Amniotic stem cell (primary cell): ENCODE measurements at regions not wholly inside any gene's neighbourhood (a gene's known extent, or its start where the extent isn't known, plus 50 kb on each side); places are given as distances from the start of the nearest gene placed in this dataset.

Experiments
- DNase-seq: peaks from one replicate; lab custom pipeline; 2025; lab: John Stamatoyannopoulos, UW

DNA sequence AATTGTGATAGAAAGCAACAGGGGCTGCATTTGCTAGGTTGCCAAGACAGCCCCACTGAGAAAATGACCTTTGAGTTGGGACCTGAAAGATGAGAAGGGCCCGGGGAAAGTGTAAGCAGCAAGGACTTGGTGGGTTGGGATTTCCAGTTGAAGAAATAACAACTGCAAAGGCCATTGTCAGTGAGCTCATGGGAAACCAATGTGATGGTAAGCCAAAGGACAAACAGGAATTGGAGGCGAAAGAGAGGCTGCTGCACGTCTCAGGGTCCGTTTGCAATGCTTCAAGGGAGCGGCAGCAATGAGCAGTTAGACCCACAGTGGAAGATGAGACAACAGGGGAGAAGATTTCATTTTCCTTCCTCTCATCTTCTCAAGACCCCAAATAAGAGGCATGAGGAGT, 51.5 kb upstream of the RGPD4 start:
- no peak for DNase-seq

- no peak for DNase-seq
These were observed 50.9 kb upstream of the RGPD4 start for GRCh38 chr2:107775791-107776190.

- no peak for DNase-seq
These were observed 50.3 kb upstream of the RGPD4 start for GRCh38 chr2:107776362-107776761.
